ENCODE measurements at regions not wholly inside any gene's neighbourhood (a gene's known extent, or its start where the extent isn't known, plus 50 kb on each side); places are given as distances from the start of the nearest gene placed in this dataset.

DNA sequence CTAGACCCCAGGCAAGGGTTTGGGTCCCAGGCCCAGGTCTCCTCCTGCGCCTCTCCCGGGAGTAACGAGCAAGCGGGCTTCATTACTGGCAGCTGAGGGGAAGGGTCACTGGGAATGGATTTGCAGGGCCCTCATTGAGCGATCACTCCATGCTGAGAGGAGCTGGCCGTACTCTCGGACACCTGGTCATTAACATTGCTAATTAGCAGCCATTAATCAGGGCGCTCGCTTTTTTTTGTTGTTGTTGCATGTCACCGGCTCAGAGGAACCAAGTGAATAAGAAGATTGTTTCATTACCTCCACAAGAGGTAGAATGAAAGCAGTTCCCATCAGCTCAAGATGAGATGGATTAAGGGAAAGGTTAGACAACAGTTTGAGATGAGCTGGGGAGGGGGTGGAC lies 293.0 kb upstream of the ATP11B start:
- TF ChIP-seq, protein P1, sequence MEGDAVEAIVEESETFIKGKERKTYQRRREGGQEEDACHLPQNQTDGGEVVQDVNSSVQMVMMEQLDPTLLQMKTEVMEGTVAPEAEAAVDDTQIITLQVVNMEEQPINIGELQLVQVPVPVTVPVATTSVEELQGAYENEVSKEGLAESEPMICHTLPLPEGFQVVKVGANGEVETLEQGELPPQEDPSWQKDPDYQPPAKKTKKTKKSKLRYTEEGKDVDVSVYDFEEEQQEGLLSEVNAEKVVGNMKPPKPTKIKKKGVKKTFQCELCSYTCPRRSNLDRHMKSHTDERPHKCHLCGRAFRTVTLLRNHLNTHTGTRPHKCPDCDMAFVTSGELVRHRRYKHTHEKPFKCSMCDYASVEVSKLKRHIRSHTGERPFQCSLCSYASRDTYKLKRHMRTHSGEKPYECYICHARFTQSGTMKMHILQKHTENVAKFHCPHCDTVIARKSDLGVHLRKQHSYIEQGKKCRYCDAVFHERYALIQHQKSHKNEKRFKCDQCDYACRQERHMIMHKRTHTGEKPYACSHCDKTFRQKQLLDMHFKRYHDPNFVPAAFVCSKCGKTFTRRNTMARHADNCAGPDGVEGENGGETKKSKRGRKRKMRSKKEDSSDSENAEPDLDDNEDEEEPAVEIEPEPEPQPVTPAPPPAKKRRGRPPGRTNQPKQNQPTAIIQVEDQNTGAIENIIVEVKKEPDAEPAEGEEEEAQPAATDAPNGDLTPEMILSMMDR (conservative IDR thresholded peaks at IDR 0.05; ENCODE audit: low read depth, low read length): no peak
- no peak for TF ChIP-seq EZH2 (IDR thresholded peaks at IDR 0.05; ENCODE audit: borderline replicate concordance, low read depth, low read length, poor library complexity, severe bottlenecking)
